Stomach (tissue), 4 donors: ENCODE measurements at regions not wholly inside any gene's neighbourhood (a gene's known extent, or its start where the extent isn't known, plus 50 kb on each side); places are given as distances from the start of the nearest gene placed in this dataset.

Experiments
- EP300 ChIP-seq: sonication (generic); formaldehyde crosslinking; IDR thresholded peaks from one replicate; pipeline ENCODE4 v1.6.1; 2017; ENCODE audit warnings: antibody characterized with exemption
- POLR2A ChIP-seq, 4 donors: fragments of 450-650 bp; IDR thresholded peaks; one replicate each; pipeline ENCODE4 v1.6.1; 2016; ENCODE audit warnings: antibody characterized with exemption in 4 of 4, control low read depth in 2 of 4, mild to moderate bottlenecking in 1 of 4, moderate library complexity in 1 of 4
- POLR2AphosphoS5 ChIP-seq, 3 donors: sonication (generic); formaldehyde crosslinking; IDR thresholded peaks; one replicate each; pipeline ENCODE4 v1.6.1; 2016; ENCODE audit warnings: antibody characterized with exemption in 3 of 3
- TF ChIP-seq, protein P1 (sequence below), 7 experiments: fragments of 450-650 bp in 4 of 7; fragments of 200-600 bp in 3 of 7; sonication (generic) in 3 of 7; IDR thresholded peaks; one replicate each; pipeline ENCODE4 v1.5.1; 2016 to 2019; ENCODE audit warnings: antibody characterized with exemption in 7 of 7, control low read depth in 2 of 7, mild to moderate bottlenecking in 1 of 7

DNA sequence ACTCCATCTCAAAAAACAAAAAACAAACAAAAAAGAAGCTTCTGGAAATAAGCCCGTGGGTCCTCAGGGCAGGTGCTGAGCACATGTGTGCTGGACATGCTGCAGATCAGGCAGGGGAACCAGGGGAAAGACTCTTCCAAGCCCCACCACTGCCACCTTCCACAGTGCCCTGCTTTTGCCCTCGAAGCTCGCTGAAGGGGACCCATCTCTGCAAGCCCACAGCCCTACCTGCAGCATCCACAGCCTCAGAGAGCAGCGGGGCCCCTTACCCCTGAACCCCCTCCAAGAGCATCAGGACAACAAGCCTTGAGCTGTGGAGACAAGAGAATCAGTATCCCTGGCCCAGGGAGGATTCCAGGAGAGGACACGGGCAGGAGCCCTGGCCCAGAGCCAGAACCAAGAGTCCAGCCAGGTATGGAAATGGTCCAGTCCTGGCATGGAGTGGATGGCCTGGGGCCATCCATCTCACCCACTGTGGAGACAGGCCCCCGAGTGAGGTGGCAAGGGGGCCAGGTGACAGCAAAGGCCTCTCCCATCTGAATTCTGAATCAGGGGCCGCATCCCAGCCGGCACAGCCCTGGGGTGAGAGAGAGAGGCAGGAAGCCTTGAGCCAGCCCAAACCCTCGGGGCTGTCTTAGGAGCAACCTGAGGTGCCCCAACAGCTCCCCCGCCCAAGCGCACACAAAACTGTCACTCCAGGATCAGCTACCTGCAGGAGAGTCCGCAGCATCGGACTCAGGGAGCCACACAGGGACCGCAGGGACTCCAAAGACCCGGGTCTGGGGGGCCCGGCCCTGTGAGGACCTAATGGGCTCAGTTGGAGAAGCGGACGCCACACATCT is 51.8 kb upstream of the TPM4 start:
- TF ChIP-seq POLR2A (IDR thresholded peaks at IDR 0.05) = no peak
- TF ChIP-seq, protein P1, sequence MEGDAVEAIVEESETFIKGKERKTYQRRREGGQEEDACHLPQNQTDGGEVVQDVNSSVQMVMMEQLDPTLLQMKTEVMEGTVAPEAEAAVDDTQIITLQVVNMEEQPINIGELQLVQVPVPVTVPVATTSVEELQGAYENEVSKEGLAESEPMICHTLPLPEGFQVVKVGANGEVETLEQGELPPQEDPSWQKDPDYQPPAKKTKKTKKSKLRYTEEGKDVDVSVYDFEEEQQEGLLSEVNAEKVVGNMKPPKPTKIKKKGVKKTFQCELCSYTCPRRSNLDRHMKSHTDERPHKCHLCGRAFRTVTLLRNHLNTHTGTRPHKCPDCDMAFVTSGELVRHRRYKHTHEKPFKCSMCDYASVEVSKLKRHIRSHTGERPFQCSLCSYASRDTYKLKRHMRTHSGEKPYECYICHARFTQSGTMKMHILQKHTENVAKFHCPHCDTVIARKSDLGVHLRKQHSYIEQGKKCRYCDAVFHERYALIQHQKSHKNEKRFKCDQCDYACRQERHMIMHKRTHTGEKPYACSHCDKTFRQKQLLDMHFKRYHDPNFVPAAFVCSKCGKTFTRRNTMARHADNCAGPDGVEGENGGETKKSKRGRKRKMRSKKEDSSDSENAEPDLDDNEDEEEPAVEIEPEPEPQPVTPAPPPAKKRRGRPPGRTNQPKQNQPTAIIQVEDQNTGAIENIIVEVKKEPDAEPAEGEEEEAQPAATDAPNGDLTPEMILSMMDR (IDR thresholded peaks at IDR 0.05) = no peak
- TF ChIP-seq POLR2AphosphoS5 (IDR thresholded peaks at IDR 0.05) = no peak
- TF ChIP-seq EP300 = no peak
